Fibroblast of mammary gland (primary cell): ENCODE measurements at regions not wholly inside any gene's neighbourhood (a gene's known extent, or its start where the extent isn't known, plus 50 kb on each side); places are given as distances from the start of the nearest gene placed in this dataset.

Experiments used
- DNase-seq: peaks from one replicate; pipeline ENCODE4 v3.0.0-alpha.2; 2010; ENCODE audit warnings: low read depth
- H3K4me3 ChIP-seq: 2 replicates; pipeline ENCODE4 v1.5.1; 2011; ENCODE audit warnings: low read depth, mild to moderate bottlenecking, low read length, moderate library complexity; ENCODE audit not compliant: control insufficient read depth
- TF ChIP-seq, protein P1 (sequence below): conservative IDR thresholded peaks from 2 replicates; pipeline ENCODE4 v1.5.1; 2011; ENCODE audit warnings: low read depth, low read length, inconsistent platforms; ENCODE audit not compliant: control insufficient read depth, insufficient read depth

DNA sequence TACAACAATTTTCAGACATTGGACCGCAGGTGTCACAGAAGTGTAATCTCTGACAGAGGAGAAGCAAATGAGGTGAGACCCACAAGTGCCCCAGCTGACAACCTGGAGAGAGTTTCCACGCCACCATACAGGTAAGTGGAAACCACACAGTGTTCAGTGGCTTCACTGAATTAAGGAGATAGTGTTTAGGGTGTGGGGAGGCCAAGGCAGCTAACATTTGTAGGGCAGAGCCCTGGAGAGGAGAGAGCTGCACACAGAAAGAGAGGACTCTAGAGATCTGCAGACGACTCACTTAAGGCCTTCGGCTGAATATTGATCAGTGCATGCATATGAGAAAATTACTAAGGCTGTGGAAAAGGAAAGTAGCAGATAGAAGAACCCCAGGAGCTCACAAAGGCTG is 228.9 kb upstream of the TNRC6C start:
- no peak overlapping the region for H3K4me3 ChIP-seq
- no peak for DNase-seq
- TF ChIP-seq, protein P1, sequence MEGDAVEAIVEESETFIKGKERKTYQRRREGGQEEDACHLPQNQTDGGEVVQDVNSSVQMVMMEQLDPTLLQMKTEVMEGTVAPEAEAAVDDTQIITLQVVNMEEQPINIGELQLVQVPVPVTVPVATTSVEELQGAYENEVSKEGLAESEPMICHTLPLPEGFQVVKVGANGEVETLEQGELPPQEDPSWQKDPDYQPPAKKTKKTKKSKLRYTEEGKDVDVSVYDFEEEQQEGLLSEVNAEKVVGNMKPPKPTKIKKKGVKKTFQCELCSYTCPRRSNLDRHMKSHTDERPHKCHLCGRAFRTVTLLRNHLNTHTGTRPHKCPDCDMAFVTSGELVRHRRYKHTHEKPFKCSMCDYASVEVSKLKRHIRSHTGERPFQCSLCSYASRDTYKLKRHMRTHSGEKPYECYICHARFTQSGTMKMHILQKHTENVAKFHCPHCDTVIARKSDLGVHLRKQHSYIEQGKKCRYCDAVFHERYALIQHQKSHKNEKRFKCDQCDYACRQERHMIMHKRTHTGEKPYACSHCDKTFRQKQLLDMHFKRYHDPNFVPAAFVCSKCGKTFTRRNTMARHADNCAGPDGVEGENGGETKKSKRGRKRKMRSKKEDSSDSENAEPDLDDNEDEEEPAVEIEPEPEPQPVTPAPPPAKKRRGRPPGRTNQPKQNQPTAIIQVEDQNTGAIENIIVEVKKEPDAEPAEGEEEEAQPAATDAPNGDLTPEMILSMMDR = no peak

DNA sequence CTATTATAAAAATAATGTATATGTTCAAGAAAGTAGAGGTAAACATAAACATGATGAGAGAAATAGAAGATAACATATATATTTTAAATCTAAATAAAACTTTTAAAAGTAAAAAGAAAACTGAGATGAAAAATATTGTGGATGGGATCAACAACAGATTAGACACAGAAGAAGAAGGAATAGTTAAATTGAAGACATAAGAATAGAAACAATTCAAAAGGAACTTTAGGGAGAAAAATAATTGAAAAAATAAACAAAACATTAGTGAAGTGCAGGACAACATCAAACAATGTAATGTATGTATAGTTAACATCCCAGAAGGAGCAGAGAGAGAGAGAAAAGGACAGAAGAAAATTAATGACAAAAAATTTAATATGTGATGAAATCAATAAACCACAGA is 228.1 kb upstream of the TNRC6C start:
- no peak for DNase-seq
- no peak overlapping the region for H3K4me3 ChIP-seq
- TF ChIP-seq, protein P1 = no peak

DNA sequence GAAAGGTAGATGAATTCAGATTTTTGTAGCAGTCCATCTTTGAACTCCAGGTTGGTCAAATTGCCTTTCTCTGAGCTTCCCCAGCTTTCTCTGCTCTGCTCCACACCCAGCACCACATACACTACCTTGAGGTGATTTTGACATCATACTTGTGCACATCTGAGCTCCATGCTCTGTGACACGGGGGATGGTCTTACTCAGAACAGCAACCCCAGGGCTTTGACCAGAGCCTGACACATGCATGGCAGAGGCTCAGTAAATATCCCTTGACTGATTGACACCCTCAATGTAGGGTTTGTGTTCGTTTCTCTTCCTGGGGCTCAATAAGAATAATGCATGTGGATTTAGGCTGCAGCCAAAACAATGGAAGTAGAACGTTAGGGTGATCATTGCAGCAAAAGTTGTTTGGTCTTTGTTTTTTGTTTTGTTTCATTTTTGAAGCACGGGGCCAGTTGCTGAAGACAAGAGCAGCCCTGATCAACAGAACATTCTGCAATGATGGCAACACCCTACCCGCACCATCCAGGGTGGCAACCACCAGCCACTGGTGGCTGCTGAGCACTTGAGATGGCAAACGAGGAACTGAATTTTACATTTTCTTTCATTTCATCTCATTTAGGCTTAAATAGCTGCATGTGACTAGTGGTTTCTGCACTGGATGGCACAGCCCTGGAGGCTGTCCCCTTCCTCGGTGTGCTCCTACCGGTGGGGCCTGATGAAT is 224.8 kb upstream of the TNRC6C start:
- DNase-seq = no peak
- no peak overlapping the region for H3K4me3 ChIP-seq
- TF ChIP-seq, protein P1 = no peak

DNA sequence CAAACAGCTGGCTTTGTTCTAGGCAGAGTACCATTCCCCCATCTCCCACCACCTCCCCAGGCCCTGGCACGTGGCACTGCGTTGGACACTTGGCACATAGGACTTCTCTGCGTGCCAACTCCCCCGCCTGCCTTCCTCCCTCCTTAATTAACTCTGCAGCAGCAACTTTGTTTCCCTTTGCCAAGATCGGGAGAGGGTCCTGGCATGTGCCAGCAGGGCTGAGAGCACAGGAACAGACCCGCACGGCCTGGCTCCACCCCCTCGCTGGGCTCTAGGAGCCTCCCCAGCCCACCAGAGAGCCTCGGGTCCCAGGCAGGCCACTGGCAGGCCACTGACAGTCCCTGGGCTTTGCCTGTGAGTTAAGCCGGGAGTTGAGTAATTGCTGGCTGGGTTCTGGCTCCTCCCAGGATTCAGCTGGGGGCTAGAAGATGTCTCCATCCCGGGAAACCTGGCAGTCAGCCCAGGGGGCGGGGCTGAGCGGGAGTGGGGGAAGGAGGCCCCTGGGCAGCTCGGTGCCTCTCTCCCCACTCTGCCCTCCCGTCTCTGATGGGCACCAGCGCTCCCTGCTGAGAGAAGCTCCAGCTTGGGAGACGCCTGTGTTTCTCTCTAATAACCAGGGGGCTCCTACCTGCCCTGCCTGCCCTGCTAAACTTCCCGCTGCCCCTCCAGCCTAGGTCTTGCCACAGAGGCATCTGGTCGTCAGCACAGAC is 224.0 kb upstream of the TNRC6C start:
- peak; percentile 53 for DNase-seq
- H3K4me3 ChIP-seq = no peak overlapping the region
- TF ChIP-seq, protein P1 = no peak

DNA sequence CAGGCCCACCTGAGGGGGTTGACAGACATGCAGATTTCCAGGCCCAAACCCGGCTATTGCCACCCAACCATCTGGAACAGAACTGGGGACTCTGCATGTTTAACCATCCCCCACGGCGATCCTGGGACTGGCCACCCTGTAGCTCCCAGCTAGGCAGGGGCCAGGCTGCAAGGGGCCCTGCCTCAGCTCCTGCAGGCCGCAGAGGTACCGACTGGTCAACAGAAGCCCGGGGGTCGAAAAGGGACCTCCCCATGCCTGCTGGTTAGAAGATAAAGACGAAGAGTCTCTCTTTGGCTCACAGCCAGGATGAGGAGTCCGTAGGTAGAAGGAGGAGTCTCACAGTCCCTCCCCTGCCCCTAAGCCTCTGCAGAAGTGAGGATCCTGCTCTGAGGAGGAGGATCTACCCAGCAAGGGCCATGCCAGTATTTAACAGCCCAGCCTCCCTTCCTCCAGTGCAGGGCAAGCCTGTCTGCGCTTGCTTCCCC is 223.4 kb upstream of the TNRC6C start:
- TF ChIP-seq, protein P1 = no peak
- no peak overlapping the region for H3K4me3 ChIP-seq

DNA sequence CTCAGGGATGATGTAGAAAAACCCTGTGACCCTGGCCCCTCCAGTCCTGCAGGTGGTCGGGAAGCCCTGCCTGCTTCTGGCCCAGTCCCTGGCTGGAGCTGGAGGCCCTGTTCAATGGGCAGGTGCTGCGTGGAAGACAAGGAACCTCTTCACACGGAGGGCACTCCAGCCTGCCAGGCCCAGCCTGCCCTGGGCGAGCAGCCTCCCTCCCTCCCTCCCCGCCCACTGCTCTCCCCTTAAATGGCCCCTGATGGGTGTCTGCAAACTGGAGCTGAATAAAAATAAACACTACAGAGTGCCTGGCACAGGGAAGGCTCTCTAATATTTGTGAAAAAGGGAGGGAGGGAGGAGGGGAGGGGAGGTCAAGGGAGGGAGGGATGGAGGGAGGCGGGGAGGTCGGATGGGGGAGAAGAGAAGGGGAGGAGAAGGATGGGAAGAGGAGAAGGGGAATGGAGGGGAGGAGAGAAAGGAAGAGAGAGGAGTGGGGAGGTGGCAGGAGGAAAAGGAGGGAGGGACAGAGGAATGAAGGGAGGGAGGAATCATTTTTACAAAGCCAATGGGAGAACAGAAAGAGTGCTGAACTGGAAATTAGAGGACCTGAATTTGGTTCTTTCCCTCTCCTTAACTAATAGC is 222.8 kb upstream of the TNRC6C start:
- no peak overlapping the region for H3K4me3 ChIP-seq
- no peak for DNase-seq
- TF ChIP-seq, protein P1 = no peak

More for the DNA sequence above, 223.4 kb upstream of the TNRC6C start:
- DNase-seq = no peak
